B cell (primary cell): ENCODE measurements at regions not wholly inside any gene's neighbourhood (a gene's known extent, or its start where the extent isn't known, plus 50 kb on each side); places are given as distances from the start of the nearest gene placed in this dataset.

Source experiments
- CTCF ChIP-seq: fragments of 200-600 bp; IDR thresholded peaks from one replicate; pipeline ENCODE4 v1.8.0; 2022; ENCODE audit warnings: antibody characterized with exemption, mild to moderate bottlenecking
- EZH2 ChIP-seq: IDR thresholded peaks from 2 replicates; pipeline ENCODE4 v1.6.1; 2012; ENCODE audit warnings: borderline replicate concordance, low read depth, mild to moderate bottlenecking, moderate library complexity, low read length; ENCODE audit not compliant: insufficient read depth, poor library complexity, severe bottlenecking

- no peak for TF ChIP-seq CTCF
- TF ChIP-seq EZH2: no peak
Observed at GRCh38 chr12:114993165-114993564, 309.2 kb upstream of the TBX3 start.
